ENCODE measurements at regions not wholly inside any gene's neighbourhood (a gene's known extent, or its start where the extent isn't known, plus 50 kb on each side); places are given as distances from the start of the nearest gene placed in this dataset.
A peak's percentile ranks its signal among the peaks of the same experiment; 100 is the strongest.
"Not testable (repeated sequence)": the region's sequence is repeated elsewhere in the genome, so short reads cannot be mapped to it uniquely, and the experiment has no call there.

GRCh38 chr10:42533866-42534265 is 104.5 kb downstream of the ZNF33B start:
- DNase-seq; intact Hi-C loops (cut with DNase I): not testable (repeated sequence)

- no peak for DNase-seq
- intact Hi-C loops (cut with DNase I): no loop called here
Observed at GRCh38 chr10:42532996-42533395, 105.4 kb downstream of the ZNF33B start.

- DNase-seq: no peak
- intact Hi-C loops (cut with DNase I): no loop called here
Observed at GRCh38 chr10:42523098-42523497, 115.3 kb downstream of the ZNF33B start.

GRCh38 chr10:42519761-42520460 is 118.5 kb downstream of the ZNF33B start:
- intact Hi-C loops (cut with DNase I): no loop called here
- no peak for DNase-seq

GRCh38 chr10:42519079-42519478 is 119.3 kb downstream of the ZNF33B start:
- intact Hi-C loops (cut with DNase I): no loop called here
- DNase-seq: no peak

GRCh38 chr10:42513921-42514320 is 124.4 kb downstream of the ZNF33B start:
- intact Hi-C loops (cut with DNase I): no loop called here
- DNase-seq: no peak

- intact Hi-C loops (cut with DNase I): no loop called here
- no peak for DNase-seq
Observed at GRCh38 chr10:42491801-42492200, 146.6 kb downstream of the ZNF33B start.

GRCh38 chr10:42491001-42491592 is 147.3 kb downstream of the ZNF33B start:
- DNase-seq: no peak
- intact Hi-C loops (cut with DNase I): no loop called here

- intact Hi-C loops (cut with DNase I): no loop called here
- no peak for DNase-seq
Observed at GRCh38 chr10:42490368-42490767, 148.0 kb downstream of the ZNF33B start.

- no peak for DNase-seq
- intact Hi-C loops (cut with DNase I): no loop called here
Observed at GRCh38 chr10:42488416-42488815, 150.0 kb downstream of the ZNF33B start.

- intact Hi-C loops (cut with DNase I): no loop called here
- DNase-seq: no peak
Observed at GRCh38 chr10:42482411-42482810, 156.0 kb downstream of the ZNF33B start.

GRCh38 chr10:42479057-42479456 is 159.3 kb downstream of the ZNF33B start:
- no peak for DNase-seq
- intact Hi-C loops (cut with DNase I): no loop called here

GRCh38 chr10:42477170-42477569 is 161.2 kb downstream of the ZNF33B start:
- intact Hi-C loops (cut with DNase I): no loop called here
- DNase-seq: peak in 2 of 10 donors; percentile 70 to 85

- intact Hi-C loops (cut with DNase I): no loop called here
- peak in 2 of 10 donors; percentile 77 for DNase-seq
Observed at GRCh38 chr10:42476101-42476500, 162.3 kb downstream of the ZNF33B start.

- DNase-seq: peak in 6 of 10 donors; percentile 25 to 90 (median 56)
Observed at GRCh38 chr10:42475168-42476098, 162.9 kb downstream of the ZNF33B start.

GRCh38 chr10:42454313-42454712 is 184.1 kb downstream of the ZNF33B start:
- no peak for DNase-seq
- intact Hi-C loops (cut with DNase I): no loop called here

More at GRCh38 chr10:42475168-42476098, 162.9 kb downstream of the ZNF33B start:
- intact Hi-C loops (cut with DNase I): no loop called here

- no peak for DNase-seq
- intact Hi-C loops (cut with DNase I): no loop called here
Observed at GRCh38 chr10:42431095-42431494, 207.3 kb downstream of the ZNF33B start.

- DNase-seq: no peak
- intact Hi-C loops (cut with DNase I): no loop called here
Observed at GRCh38 chr10:42428534-42428933, 209.8 kb downstream of the ZNF33B start.

GRCh38 chr10:42422911-42423310 is 215.5 kb downstream of the ZNF33B start:
- intact Hi-C loops (cut with DNase I): no loop called here

GRCh38 chr10:42421812-42422211 is 216.6 kb downstream of the ZNF33B start:
- no peak for DNase-seq
- intact Hi-C loops (cut with DNase I): no loop called here

More at GRCh38 chr10:42422911-42423310, 215.5 kb downstream of the ZNF33B start:
- DNase-seq: no peak

- DNase-seq: no peak
- intact Hi-C loops (cut with DNase I): no loop called here
Observed at GRCh38 chr10:42419789-42420188, 218.6 kb downstream of the ZNF33B start.
